ENCODE measurements at regions not wholly inside any gene's neighbourhood (a gene's known extent, or its start where the extent isn't known, plus 50 kb on each side); places are given as distances from the start of the nearest gene placed in this dataset.

DNA sequence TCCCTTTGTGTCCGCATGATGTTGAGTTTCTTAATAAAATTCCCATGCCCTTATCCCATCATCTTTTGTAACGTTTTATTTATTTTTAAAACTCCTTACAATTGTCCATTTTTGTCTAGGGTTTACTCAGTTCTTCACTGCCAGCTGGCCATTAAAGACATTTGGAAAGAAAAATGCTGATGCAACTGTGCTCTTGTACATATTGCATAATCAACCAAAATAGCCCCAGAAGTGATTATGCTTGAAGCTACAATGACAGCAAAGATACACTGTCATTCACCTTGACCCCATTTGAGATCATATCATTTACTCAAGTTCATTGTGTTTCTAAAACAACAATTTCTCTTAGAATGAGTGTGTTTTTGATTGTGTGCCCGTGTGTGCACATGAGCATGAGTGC, 1074.6 kb upstream of the RBFOX1 start:
- no peak for ATAC-seq
- no peak for TF ChIP-seq ZC3H10 (CRISPR knock-in tag; IDR thresholded peaks at IDR 0.05)
- TF ChIP-seq ZNF70 (CRISPR knock-in tag; IDR thresholded peaks at IDR 0.05): no peak
- no peak for TF ChIP-seq ESRRG (CRISPR knock-in tag; IDR thresholded peaks at IDR 0.05)

DNA sequence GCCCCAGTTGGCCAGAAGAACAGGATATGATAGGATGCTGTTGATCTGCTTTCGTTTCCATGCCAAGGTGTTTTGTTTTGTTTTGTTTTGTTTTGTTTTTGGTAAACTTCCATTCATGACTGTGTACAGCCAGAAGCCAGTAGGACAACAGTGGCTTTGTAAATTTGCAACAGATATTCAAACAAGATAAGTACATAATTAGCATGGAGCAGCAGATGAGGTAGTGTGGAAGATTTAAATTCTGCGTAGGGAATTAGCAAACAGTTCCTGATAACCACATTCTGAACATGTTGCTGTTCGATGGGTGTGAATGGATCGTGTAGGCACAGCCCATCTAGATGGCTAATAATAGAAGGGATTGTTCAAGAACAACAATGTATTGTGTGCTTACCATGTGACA, 1080.1 kb upstream of the RBFOX1 start:
- no peak for ATAC-seq

GRCh38 chr16:6250511-6250910, 1082.1 kb upstream of the RBFOX1 start:
- no peak for ATAC-seq
- TF ChIP-seq ZNF565 (CRISPR knock-in tag; conservative IDR thresholded peaks at IDR 0.05; ENCODE audit: low read depth) (no peak), BACH2 (CRISPR knock-in tag; IDR thresholded peaks at IDR 0.05; ENCODE audit: borderline replicate concordance) (no peak), ISL1 (CRISPR knock-in tag; IDR thresholded peaks at IDR 0.05) (no peak)

More for the DNA sequence above, 1080.1 kb upstream of the RBFOX1 start:
- no peak for TF ChIP-seq OSR1 (CRISPR knock-in tag; IDR thresholded peaks at IDR 0.05)

- TF ChIP-seq ESRRG (CRISPR knock-in tag; IDR thresholded peaks at IDR 0.05) (no peak), ZNF565 (CRISPR knock-in tag; conservative IDR thresholded peaks at IDR 0.05; ENCODE audit: low read depth) (no peak), ZNF70 (CRISPR knock-in tag; IDR thresholded peaks at IDR 0.05) (no peak), ZC3H10 (CRISPR knock-in tag; IDR thresholded peaks at IDR 0.05) (no peak), CSDC2 (CRISPR knock-in tag; IDR thresholded peaks at IDR 0.05) (no peak)
- TF ChIP-seq, protein P1, sequence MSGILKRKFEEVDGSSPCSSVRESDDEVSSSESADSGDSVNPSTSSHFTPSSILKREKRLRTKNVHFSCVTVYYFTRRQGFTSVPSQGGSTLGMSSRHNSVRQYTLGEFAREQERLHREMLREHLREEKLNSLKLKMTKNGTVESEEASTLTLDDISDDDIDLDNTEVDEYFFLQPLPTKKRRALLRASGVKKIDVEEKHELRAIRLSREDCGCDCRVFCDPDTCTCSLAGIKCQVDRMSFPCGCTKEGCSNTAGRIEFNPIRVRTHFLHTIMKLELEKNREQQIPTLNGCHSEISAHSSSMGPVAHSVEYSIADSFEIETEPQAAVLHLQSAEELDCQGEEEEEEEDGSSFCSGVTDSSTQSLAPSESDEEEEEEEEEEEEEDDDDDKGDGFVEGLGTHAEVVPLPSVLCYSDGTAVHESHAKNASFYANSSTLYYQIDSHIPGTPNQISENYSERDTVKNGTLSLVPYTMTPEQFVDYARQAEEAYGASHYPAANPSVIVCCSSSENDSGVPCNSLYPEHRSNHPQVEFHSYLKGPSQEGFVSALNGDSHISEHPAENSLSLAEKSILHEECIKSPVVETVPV (CRISPR knock-in tag; IDR thresholded peaks at IDR 0.05): no peak
- no peak for ATAC-seq
Observed at GRCh38 chr16:6249863-6250262, 1082.8 kb upstream of the RBFOX1 start.

- ATAC-seq: no peak
- no peak for TF ChIP-seq TOX (CRISPR knock-in tag; IDR thresholded peaks at IDR 0.05; ENCODE audit: borderline replicate concordance)
- TF ChIP-seq RARB (CRISPR knock-in tag; IDR thresholded peaks at IDR 0.05): no peak
- TF ChIP-seq PPARA (CRISPR knock-in tag; IDR thresholded peaks at IDR 0.05; ENCODE audit: borderline replicate concordance): no peak
- TF ChIP-seq TCF4 (CRISPR knock-in tag; IDR thresholded peaks at IDR 0.05; ENCODE audit: borderline replicate concordance): no peak
- no peak for TF ChIP-seq ZFP3 (CRISPR knock-in tag; IDR thresholded peaks at IDR 0.05)
- no peak for TF ChIP-seq ARNTL (CRISPR knock-in tag; IDR thresholded peaks at IDR 0.05; ENCODE audit: borderline replicate concordance, low read depth)
- no peak for TF ChIP-seq BACH2 (CRISPR knock-in tag; IDR thresholded peaks at IDR 0.05; ENCODE audit: borderline replicate concordance)
- no peak for TF ChIP-seq ZNF8 (CRISPR knock-in tag; IDR thresholded peaks at IDR 0.05)
- no peak for TF ChIP-seq CREB5 (CRISPR knock-in tag; IDR thresholded peaks at IDR 0.05; ENCODE audit: low read depth)
- TF ChIP-seq, protein P2, sequence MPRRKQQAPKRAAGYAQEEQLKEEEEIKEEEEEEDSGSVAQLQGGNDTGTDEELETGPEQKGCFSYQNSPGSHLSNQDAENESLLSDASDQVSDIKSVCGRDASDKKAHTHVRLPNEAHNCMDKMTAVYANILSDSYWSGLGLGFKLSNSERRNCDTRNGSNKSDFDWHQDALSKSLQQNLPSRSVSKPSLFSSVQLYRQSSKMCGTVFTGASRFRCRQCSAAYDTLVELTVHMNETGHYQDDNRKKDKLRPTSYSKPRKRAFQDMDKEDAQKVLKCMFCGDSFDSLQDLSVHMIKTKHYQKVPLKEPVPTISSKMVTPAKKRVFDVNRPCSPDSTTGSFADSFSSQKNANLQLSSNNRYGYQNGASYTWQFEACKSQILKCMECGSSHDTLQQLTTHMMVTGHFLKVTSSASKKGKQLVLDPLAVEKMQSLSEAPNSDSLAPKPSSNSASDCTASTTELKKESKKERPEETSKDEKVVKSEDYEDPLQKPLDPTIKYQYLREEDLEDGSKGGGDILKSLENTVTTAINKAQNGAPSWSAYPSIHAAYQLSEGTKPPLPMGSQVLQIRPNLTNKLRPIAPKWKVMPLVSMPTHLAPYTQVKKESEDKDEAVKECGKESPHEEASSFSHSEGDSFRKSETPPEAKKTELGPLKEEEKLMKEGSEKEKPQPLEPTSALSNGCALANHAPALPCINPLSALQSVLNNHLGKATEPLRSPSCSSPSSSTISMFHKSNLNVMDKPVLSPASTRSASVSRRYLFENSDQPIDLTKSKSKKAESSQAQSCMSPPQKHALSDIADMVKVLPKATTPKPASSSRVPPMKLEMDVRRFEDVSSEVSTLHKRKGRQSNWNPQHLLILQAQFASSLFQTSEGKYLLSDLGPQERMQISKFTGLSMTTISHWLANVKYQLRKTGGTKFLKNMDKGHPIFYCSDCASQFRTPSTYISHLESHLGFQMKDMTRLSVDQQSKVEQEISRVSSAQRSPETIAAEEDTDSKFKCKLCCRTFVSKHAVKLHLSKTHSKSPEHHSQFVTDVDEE (CRISPR knock-in tag; IDR thresholded peaks at IDR 0.05): no peak
- TF ChIP-seq ESRRG (CRISPR knock-in tag; IDR thresholded peaks at IDR 0.05): no peak
- TF ChIP-seq ZNF70 (CRISPR knock-in tag; IDR thresholded peaks at IDR 0.05): no peak
- no peak for TF ChIP-seq OSR1 (CRISPR knock-in tag; IDR thresholded peaks at IDR 0.05)
- TF ChIP-seq, protein P1 (CRISPR knock-in tag; IDR thresholded peaks at IDR 0.05): no peak
- TF ChIP-seq GLIS3 (CRISPR knock-in tag; IDR thresholded peaks at IDR 0.05): no peak
- TF ChIP-seq, protein P3, sequence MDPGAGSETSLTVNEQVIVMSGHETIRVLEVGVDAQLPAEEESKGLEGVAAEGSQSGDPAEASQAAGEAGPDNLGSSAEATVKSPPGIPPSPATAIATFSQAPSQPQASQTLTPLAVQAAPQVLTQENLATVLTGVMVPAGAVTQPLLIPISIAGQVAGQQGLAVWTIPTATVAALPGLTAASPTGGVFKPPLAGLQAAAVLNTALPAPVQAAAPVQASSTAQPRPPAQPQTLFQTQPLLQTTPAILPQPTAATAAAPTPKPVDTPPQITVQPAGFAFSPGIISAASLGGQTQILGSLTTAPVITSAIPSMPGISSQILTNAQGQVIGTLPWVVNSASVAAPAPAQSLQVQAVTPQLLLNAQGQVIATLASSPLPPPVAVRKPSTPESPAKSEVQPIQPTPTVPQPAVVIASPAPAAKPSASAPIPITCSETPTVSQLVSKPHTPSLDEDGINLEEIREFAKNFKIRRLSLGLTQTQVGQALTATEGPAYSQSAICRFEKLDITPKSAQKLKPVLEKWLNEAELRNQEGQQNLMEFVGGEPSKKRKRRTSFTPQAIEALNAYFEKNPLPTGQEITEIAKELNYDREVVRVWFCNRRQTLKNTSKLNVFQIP (CRISPR knock-in tag; IDR thresholded peaks at IDR 0.05; ENCODE audit: borderline replicate concordance, low read depth): no peak
- no peak for TF ChIP-seq ISL1 (CRISPR knock-in tag; IDR thresholded peaks at IDR 0.05)
- no peak for TF ChIP-seq ZFP30 (CRISPR knock-in tag; IDR thresholded peaks at IDR 0.05)
- no peak for TF ChIP-seq SNAI2 (CRISPR knock-in tag; IDR thresholded peaks at IDR 0.05)
Observed at GRCh38 chr16:6248199-6248598, 1084.4 kb upstream of the RBFOX1 start.

All from SK-N-SH treated with all-trans-retinoic acid at 6 μM for 48 hours (cell line).